Retina (tissue), 1 donor: ENCODE measurements at regions not wholly inside any gene's neighbourhood (a gene's known extent, or its start where the extent isn't known, plus 50 kb on each side); places are given as distances from the start of the nearest gene placed in this dataset.
"Not testable (repeated sequence)": the region's sequence is repeated elsewhere in the genome, so short reads cannot be mapped to it uniquely, and the experiment has no call there.

Experiments used
- DNase-seq: peaks from one replicate; pipeline ENCODE4 v3.0.0-alpha.2; 2016

DNA sequence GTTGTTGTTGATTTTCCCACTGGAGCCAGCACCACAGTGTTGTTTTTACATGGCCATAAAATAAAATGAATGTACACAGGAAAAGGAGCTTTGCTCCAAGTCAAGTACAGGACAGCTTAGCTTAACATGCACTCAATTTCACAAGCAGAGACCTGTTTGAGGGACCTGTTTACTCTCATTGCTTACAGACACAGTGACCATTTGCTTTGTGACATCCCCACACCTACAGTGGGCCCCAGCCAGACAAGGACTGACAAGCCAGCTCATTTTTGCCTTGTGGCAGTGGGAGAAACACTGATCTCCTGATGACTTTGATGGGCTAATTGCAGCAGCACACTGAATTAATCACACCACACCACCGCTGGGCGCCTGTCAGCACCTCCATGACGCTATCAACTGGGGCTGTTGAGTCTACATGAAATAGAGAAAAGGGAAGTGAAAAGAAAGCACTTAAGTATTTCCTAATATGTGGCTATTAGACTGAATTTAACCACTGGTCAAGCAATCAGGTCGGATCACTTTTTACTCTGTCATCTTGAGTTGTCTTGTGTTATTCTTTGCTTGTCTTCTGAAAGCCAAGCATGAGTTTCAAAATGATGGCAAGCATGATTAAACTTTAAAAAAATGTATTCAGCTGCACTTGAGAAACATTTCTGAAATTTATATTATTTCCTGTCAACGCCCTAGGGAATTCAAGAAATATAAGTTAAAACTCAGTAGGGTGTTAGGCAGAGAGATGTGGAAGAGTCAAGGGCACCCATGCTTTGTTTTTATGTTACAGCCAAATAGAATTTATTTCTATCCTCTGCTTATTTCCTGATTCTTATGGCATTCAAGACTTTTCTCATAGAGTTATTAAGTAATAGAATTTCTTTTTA lies 557.7 kb downstream of the RAB28 start:
- DNase-seq, result peak; percentile 55

DNA sequence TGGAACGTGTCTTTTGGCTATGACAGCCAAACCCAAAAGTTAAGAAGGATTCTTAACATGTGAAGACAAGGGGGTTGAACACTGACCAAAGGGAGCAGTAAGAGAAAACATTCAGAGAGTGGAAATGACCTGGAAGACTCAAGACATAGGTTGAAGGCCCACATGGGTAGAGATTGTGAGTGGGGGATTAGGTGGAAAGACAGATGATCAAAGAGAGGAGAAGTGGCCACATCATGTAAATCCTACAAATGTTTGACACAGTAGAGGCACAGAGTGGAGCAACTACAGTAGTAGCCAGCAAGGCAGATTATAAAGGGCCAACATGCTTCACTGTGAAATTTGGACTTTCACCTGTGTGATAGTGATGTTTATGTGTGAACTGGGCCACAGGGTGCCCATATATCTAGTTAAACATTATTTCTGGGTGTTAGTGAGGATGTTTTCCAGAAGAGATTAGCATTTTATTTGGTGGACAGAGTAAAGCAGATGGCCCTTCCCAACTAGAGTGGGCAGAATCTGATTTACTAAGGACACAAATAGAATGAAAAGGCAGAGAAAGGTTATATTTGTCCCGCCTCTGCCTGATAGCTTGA lies 559.3 kb downstream of the RAB28 start:
- DNase-seq, result no peak

DNA sequence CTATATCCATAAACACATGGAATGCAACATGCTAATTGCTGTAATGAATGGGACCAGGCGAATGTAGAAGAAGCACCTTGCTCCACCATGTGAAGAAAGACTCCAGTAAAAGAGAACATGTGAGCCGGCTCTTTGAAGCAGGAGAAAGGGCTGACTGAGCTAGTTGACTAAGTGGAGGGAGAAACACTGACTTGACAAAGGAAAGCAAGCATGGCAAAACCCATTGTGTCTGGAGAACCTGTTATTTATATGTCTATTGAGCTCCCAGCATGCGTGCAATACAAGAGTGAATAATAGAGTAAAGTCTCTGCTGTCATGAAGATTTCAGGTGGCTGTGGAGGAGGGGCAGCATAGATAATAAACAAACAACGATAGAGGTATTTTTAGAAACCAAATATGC lies 559.9 kb downstream of the RAB28 start:
- no peak for DNase-seq

DNA sequence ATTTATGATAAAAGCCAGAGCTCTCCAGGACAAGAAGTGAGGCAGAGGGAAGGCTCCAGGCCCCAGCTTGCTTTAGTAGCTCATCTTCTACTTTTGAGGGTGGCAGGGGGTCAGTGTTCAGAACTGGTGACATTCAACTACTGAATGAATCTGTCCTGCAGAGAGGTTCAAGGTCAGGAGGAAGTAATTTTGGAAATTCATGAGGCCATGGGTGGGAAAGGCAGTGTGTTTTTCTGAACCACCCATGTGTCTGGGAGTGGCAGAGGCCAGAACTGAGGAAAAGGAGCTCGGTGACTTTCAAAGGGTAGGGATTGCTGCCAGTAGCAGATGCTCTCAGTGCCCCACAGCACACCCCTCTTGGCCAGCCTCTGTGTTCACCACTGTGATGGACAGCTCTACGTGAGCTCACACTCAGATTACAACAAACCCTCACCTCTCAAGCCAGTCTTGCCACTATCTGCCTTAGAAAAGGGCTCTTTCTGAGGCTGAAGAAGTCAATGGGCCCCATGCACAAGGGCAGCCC lies 571.2 kb downstream of the RAB28 start:
- DNase-seq, result no peak

DNA sequence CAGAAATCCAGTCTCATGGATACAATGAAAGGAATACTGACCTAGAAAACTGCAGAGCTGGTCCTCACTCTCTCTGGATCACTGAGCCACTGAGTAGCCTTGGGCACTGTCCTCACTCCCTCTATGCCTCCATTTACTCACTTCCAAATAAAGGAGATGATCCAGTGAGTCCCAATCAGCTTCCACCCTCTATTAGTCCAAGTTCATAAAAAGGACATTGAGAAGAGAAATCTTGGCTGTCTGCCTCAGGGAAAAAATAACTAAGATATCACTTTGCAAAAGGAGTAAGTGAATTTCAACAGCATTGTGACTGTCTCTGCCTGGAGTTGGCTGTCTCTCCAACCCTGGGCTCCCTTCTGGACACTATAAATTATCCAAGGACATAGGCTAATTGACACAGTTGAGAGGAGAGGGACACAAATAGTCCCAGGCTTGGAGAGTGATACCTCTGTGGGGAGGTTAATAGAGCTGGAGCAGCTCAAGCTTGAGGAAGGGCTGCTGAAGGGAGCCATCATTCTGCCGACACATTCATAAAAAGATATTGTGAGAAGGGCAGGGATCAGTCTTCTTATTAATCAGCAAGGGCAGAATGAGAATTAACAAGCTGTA lies 572.3 kb downstream of the RAB28 start:
- DNase-seq, result no peak

DNA sequence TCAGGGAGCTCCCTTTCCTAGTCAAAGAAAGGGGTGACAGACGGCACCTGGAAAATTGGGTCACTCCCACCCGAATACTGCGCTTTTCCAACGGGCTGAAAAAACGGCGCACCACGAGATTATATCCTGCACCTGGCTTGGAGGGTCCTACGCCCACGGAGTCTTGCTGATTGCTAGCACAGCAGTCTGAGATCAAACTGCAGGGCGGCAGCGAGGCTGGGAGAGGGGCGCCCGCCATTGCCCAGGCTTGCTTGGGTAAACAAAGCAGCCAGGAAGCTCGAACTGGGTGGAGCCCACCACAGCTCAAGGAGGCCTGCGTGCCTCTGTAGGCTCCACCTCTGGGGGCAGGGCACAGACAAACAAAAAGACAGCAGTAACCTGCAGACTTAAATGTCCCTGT lies 580.5 kb downstream of the RAB28 start:
- DNase-seq, result not testable (repeated sequence)

DNA sequence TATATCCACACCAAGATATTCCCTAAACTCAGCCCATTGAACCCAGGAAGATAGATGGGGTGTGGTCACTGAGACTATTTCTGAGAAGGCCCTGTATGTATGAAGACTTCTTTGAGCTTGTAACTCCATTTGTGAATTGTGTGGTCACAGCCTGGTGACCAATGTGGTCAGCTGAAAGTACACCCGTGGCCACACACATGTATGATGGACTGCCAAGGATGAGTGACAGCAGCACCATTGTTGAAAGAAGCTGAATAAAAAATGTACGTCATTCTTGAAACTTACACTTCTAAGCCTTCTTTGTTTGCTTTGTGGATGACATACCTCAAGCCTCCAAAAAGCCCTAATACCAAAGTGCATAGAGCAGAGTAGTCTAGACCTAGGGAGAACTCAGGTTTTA lies 581.4 kb downstream of the RAB28 start:
- DNase-seq, result no peak

DNA sequence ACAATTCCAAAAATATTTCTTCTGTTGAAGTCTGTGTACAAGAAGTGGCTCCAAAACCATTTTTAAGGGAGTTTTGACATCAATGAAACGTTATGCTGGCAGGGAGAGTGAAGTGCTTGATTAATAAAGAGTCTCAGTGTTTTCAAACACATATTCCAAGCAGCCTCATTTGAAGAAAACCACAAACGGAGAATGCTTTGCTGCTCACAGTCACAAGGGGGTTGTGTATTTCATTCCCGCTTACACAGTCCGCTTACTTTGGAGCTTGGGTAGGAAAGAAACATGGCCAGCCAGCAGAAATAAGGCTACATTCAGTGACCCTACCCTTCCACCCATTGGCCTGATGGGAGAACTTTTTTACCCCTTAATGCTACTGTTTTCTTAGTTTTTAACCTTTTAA lies 586.2 kb downstream of the RAB28 start:
- no peak for DNase-seq

DNA sequence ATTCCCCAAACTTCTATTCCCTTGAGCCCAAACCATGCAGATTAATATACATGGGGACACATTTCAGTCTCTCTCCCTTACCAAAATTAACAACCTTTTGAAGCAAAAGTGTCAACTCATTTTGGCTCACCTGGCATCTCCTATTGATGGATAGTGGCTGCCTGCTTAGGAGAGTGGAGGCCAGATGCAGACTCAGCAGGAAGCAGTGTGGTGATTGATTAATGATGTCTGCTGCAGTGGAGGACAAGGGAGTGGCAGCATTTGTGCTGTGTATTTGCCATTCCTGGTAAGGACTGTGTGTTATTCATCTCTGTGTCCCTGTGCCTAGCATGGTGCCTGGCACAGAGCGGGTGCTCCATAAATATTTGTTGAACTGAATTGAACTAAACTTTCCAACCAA lies 590.1 kb downstream of the RAB28 start:
- DNase-seq, result no peak

DNA sequence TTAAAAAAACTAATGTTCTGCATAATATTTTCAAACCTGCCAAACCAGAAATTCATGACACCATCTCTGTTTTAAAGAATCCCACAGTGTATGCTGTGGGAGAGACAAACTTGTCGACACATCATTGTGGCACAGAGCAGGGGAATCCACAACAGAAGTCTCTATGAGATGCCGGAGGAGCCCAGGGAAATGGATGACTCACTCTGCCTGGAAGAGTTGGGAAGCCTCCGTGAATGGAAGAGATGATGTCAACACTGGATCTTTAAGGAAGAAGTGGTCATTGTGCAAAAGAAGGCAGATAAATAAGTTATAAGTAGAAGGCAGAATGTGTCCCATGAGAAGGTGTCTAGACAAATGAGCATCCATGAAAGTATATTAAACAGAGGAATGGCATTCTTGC lies 595.1 kb downstream of the RAB28 start:
- no peak for DNase-seq

DNA sequence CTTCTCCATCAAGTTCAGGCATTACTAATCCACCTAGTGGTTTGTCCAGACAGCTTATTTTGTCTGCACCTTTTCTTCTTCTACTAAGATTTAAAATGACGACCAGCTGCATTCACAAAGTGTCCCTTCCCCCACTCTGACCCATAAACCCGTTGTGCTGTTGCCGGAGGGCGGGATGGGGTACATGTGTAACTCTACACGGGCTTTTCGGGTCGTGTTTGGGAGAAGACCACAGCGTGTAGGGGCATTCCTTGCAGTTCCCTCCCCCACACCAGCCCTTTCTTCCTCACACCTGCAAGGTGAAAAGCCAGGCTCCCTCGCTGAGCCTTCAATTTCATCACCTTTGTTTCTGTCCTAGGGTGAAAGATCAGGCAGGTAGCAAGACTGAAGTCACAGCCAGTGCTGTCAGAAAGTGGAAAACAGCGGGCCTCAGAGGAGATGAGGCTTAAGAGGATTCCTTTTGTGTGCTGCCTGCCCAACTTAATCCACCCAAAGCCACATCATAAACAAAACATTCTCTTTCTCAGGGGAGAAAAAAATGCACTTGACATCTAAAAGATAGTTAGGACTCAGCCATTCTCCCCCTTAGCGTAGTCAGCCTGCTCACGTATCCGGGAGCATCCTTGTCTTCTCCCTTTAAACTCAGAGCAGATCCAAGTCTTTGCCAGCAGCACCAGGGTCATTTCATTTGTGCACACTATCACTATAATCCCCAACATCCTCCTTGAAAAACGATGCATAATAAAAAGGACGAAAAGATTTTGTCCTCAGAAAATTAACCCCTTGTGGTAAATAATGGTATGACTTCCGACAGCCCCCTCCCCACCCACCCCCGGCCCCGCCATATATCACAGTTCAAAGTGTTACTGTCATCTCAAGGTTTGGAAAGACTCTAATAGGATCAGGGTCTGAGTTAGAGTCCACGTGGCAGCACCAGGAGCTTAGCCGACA lies 599.0 kb downstream of the RAB28 start:
- DNase-seq, result peak; percentile 48

DNA sequence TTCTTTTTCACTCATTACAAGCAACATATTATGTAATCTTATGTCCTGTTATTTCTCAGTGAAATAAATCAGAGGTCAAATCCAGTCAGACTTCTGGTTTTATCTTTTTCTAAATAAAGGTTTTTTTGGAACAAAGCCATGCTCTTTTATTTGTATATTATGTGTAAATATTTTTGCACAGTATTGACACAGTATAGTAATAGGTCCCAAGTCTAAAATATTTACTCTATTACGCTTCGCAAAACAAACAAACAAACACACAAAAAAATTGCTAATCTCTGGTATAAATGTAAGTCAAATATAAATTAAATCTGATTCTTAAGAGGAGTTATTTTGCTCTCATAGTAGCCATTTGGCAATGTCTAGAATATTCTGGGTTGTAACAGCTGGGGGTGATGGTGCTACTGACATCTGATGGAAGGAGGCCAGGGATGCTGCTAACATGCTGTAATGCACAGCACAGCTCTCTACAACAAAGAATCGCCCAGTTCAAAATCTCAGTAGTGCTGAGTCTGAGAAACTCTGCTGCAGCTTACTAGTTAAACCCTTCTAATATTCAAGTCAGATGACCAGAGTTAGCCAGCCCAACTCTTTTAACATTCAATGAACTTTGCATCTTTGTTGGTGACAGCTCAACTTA lies 602.1 kb downstream of the RAB28 start:
- no peak for DNase-seq

DNA sequence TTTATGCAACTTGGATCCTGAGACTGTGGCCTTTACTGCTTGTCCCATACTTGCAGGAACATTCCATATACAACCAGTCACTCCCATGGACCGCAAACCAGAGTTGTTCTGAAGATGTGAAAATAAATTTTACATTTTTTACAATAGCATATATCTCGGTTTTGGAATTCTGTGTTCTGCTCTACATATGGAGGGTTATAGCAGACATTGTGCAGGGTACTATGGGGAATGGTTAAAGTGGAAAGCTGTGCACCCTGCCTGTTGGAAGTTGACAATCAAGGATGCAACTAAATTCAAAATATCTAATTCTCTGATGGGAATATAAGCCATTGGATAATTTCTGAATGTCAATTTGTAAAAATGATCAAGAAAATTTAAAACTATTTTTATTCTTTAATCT lies 603.3 kb downstream of the RAB28 start:
- DNase-seq, result no peak

DNA sequence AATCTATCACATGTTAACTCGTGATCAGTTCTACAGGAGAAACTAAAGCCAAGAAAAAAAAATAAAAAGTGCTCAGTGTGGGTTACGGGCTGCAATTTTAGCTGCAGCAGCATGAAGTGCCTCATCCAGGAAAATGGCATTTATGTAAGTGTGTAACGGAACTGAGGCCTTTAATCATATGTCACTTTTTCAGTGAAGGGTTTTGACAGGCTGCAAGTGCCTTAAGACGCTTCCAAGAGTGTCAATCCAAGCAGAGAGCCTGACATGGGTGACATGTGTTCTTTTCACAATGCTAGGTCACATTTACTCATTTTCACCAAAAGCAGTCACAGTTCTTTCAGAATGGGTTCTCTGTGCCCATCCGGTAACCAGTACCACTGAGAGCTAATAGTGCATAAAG lies 604.6 kb downstream of the RAB28 start:
- no peak for DNase-seq

DNA sequence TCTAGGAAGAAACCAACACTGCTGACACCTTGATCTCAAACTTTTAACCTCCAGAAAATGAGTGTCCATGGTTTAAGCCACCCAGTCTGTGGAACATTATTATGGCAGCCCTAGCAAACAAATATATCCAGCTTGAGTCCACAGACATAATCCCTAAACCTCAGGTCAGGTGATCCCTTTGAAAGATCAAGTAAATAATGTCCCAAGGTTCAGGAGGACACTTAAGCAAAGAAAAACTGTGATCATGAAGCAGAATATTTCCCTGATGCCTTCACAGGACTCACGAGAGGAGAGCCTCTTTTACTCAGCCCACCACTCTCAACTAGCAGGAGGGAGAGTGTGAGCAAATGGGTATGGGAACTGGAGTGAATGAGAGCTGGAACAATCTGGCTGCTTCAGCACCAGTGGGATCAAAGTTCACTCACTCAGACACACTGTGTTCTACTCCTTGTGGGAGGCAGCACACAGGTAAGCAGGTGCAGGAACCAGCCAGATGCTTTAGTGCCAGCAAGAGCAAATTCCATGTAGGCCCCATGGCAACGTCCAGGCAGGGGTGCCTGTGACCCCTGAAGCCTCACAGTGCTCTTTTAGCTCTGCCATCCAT lies 608.4 kb downstream of the RAB28 start:
- no peak for DNase-seq

DNA sequence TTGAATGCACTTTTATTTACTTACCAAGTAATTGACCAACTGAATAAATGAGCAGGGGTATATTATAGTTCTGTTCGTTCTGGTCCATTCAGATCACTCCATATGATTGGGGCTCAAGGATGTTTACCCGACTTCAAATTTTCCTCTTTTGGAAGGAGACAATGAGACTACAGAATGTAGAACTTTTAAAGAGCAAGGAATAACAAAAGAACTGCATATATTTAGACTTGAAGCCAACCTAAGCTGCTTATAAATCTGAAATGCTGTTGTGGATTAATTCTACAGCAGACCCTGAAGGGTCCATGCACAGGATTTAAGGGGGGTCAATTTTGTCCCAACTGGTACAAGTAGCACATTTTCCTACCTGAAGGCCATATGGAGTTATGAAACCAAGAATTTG lies 610.8 kb downstream of the RAB28 start:
- DNase-seq, result no peak

DNA sequence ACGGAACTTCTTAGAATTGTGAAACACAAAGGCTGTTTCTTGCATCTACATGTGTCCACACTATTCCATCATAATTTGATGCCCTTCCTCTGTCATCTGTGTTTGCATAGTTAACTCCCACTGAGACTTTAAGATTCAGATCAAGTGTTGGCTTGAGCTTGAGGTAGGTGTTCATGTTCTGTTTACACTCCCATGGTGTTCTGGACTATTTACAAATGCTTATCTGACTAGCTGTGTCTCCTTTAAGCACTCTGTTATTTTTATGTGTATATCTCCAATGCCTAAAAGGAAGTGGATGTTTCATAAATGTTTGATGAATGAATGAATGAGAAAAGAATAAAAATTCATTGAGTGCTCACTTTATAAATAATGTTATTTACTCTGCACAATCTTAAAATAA lies 622.7 kb downstream of the RAB28 start:
- no peak for DNase-seq

DNA sequence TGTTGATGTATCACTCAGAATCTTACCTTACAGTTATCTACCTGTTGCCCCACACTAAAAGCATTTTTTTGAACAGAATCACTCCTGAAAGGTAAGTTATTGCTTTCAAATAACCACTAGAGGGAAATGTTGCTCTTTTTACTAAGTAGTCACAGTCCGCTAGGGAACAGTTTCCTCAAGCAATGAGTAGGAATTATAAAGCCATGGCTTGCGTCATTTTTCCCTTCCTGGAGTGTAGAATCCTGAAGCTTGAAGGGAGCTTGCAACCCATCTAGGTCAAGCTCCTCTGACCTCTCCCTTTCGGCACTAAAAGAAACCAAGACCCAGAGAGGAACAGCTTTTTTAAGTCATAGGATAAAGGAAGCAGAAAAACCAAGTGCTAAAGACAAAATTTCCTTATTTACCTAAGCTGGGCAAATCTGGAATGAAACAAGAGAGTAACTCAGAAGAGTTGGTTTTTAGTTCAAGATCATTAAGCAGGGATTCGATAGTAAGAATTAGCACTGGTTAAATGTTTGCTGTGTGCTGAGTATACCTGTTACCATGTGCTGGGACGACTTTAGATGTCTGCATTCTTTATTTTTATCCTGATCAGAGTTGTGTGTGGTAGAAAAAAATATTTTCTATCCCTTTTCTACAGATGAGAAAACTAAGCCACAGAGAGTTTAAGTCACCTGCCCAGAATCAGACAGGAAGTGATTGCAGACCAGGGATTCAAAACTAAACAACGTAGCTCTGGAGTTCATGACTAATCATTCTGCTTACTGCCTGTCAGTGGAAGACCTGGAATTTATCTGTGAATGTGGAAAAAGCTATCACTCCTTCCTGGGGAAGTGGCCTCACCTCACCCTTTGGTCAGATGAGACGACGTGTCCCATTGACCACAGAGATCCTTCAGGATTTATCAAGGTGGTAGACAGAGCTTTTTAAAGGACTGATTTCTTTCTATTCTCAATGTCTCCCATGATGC lies 631.5 kb downstream of the RAB28 start:
- DNase-seq, result peak; percentile 54

DNA sequence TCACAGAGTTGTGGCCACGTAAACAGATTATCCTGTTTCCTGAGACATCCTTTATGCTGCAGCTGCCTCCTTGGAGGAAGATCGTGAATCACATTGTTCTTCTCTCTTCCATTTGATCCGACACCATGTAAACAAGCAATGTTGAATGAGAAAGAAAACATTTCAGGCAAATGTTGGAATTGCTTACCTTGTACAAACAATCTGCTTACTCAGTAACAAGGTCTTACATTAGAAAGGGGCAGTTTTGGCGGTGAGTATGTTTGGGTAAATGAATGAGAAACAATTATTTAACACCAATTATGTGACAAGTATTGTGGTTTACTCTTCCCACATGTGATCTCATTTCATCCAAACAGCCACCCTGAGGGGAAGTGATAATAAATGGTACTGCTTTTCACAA lies 637.8 kb downstream of the RAB28 start:
- DNase-seq, result no peak

DNA sequence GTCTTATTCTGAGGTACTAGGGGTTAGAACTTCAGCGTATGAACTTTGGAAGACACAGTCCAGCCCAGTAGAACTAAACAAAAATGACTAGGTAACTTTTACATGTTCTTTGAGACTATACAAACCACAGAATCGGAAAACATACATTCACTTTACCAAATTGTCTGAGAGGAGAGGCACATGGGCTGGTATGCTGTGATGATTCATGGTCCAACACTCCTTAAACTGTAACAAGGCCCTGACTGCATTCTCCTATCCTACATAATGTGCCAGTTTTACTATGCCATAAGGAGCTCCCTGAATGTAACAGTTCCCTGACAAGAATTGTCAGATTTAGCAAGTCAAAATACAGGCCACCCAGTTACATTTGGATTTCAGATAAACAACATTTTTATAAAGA lies 640.0 kb downstream of the RAB28 start:
- DNase-seq, result no peak

DNA sequence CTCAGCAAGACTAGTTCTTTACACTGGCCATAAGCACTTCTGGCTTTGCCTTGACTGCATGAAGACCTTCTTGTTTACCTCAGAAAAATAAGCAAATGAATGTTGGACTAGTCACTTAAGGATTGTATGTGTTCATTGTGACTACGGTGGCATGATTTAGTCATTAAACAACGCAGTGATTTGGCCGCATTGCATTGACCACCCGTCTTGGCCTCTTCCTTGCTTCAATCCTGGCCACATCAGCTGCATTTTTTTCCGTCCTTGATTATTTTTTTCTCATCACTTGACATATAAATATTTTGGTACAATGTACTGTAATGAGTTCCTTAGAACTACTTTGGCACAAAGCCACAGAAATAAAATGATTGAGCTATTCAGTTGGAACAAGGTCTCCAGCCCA lies 656.2 kb downstream of the RAB28 start:
- DNase-seq, result no peak
